HFF-Myc (cell line): ENCODE measurements at regions not wholly inside any gene's neighbourhood (a gene's known extent, or its start where the extent isn't known, plus 50 kb on each side); places are given as distances from the start of the nearest gene placed in this dataset.

Source experiments
- DNase-seq: peaks from one replicate; pipeline ENCODE4 v3.0.0-alpha.2; 2011; ENCODE audit warnings: low read depth; ENCODE audit errors: extremely low read depth
- H3K4me3 ChIP-seq: replicated peaks from 2 replicates; pipeline ENCODE4 v1.5.1; 2011; ENCODE audit warnings: low read depth, mild to moderate bottlenecking, control low read depth, low read length
- CTCF ChIP-seq: IDR thresholded peaks from 2 replicates; pipeline ENCODE4 v1.5.1; 2012; ENCODE audit warnings: mild to moderate bottlenecking, low read depth, low read length, control low read depth; ENCODE audit errors: missing control alignments

GRCh38 chr15:62895139-62895866 lies 147.2 kb upstream of the TPM1 start:
- DNase-seq = no peak
- TF ChIP-seq CTCF = no peak
- no peak overlapping the region for H3K4me3 ChIP-seq

DNA sequence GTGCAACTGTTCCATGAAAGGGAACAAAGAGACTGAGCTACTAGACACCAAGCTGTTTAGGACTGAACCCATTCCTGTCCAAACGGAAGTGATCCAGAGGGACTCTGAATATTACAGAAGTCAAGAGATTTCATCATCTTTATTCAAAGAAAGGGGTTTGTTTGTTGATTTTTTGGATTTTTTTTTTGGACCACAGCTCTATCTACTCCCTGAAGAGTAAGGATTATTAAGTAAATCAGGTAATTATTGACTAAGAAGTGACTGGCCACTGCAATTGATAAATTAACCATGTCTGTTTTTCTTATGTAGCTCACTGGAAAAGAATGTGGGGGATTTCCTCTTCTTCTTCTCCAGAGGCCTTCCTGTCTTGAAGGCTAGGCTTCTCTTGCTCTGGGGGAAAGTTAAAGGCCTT lies 146.6 kb upstream of the TPM1 start:
- TF ChIP-seq CTCF = no peak
- no peak for DNase-seq
- no peak overlapping the region for H3K4me3 ChIP-seq

GRCh38 chr15:62896380-62896866 lies 146.1 kb upstream of the TPM1 start:
- no peak for TF ChIP-seq CTCF
- no peak for DNase-seq
- no peak overlapping the region for H3K4me3 ChIP-seq

DNA sequence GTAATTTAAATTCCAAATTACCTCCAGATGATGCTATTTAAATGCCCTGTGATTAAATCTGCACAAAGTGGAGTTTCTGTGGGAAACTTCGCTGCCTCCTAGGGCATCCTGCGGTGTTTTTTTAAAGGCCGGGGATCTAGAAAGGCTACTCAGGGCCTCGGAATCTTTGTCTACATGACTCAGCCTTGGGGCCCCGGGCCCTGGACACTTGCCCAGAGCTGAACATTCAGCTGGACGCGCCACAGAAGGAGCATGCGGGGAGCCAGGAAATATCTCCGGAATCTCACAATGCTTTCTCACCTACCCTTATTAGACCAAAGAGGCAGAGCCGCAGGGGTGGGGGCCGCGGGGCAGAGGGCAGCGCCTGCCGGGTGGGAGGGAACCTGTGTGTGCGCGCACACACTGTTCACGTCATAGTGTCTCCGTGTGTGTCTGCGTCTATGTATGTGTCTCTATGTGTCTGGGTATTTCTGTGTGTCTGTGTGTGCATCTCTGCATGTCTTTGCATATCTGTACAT lies 145.5 kb upstream of the TPM1 start:
- no peak overlapping the region for H3K4me3 ChIP-seq
- no peak for TF ChIP-seq CTCF
- peak; percentile 97 for DNase-seq

DNA sequence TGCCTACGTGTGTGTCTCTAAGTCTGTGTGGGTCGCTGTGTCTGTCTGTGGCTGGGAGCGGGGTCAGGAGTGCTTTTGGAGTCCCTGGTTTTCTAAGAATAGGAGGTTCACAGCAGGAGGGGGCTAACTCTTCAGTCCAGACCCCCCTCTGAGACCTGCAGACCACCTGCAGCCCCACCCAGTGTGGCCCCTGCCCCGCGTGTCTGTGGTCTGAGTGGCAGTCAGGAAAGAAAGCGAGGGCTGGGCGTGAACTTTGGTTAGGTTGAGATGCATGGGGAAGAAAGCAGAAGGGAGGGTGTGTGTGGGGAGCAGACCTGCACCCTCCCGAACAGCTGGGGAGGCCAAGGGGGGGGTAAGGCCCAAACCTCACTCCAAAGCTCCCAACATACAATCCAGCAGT lies 144.9 kb upstream of the TPM1 start:
- no peak overlapping the region for H3K4me3 ChIP-seq
- no peak for DNase-seq
- no peak for TF ChIP-seq CTCF

DNA sequence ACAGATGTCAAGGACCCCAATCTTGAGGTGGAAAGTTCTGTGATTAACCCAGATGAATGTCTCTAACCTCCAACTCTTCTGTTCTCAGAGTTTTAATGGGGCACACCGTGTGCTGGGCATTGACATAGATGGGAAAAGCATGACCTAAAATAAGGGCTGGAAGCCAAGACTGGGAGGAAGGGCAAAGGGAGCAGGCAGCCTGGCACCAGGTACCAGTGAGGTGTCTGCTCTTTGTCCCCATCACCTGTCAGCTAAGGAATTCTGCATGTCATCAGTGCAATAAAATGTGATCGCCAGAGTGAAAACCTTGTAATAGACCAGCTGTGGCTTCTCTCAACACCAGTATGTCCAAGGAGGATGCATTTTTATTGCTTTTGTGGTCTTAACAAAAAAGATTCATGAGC lies 143.5 kb upstream of the TPM1 start:
- no peak overlapping the region for H3K4me3 ChIP-seq
- TF ChIP-seq CTCF = no peak
- DNase-seq = no peak
